Panc1 (cell line): ENCODE measurements at regions not wholly inside any gene's neighbourhood (a gene's known extent, or its start where the extent isn't known, plus 50 kb on each side); places are given as distances from the start of the nearest gene placed in this dataset.

ENCODE experiments used
- ATAC-seq: fragments of 200-7000 bp; cut with Tn5 transposase; 2 replicates; pipeline ENCODE4 v1.9.1; 2020; ENCODE audit warnings: mild to moderate bottlenecking, moderate library complexity
- BruUV-seq: library from RNA; stranded (reverse); fragments of 400-500 nt; replicated peaks from 2 replicates; lab custom pipeline; 2021; lab: Mats Ljungman, UMichigan
- CTCF ChIA-PET: fragments of 300-600 bp; sonication (Branson Sonifier 250); formaldehyde crosslinking; loops from one replicate; lab custom pipeline; 2022; ENCODE audit warnings: antibody characterized with exemption; lab: Charles Lee
- POLR2A ChIA-PET: fragments of 300-600 bp; sonication (Branson Sonifier 250); formaldehyde crosslinking; loops from one replicate; lab custom pipeline; 2022; ENCODE audit warnings: antibody characterized with exemption; lab: Charles Lee
- DNase-seq: peaks from one replicate; pipeline ENCODE4 v3.0.0-alpha.2; 2010; ENCODE audit warnings: low read depth, low spot score
- H3K27ac ChIP-seq: 2 replicates; pipeline ENCODE4 v1.5.1; 2011; ENCODE audit warnings: mild to moderate bottlenecking, low read length, inconsistent platforms
- H3K27me3 ChIP-seq: fragments of 200-500 bp; sonication (Bioruptor generic); 2 replicates; pipeline ENCODE4 v1.6.0; 2014; ENCODE audit warnings: low read length, inconsistent platforms; ENCODE audit not compliant: control insufficient read depth, insufficient read depth
- H3K36me3 ChIP-seq: fragments of 200-500 bp; sonication (Bioruptor generic); 2 replicates; pipeline ENCODE4 v1.5.1; 2014; ENCODE audit warnings: inconsistent platforms, mild to moderate bottlenecking, low read length, moderate library complexity; ENCODE audit not compliant: control insufficient read depth, insufficient read depth
- H3K4me1 ChIP-seq: 2 replicates; pipeline ENCODE4 v1.5.1; 2011; ENCODE audit warnings: inconsistent platforms, mild to moderate bottlenecking, low read length, moderate library complexity; ENCODE audit not compliant: control insufficient read depth, insufficient read depth
- H3K4me3 ChIP-seq, 2 experiments: 2 replicates each; pipeline ENCODE4 v1.5.1; 2011 to 2012; ENCODE audit warnings: low read depth in 2 of 2, low read length in 2 of 2, mild to moderate bottlenecking in 2 of 2, inconsistent platforms in 1 of 2, moderate library complexity in 1 of 2
- H3K9me3 ChIP-seq: fragments of 200-500 bp; sonication (Bioruptor generic); 2 replicates; pipeline ENCODE4 v1.5.1; 2014; ENCODE audit warnings: low read depth, mild to moderate bottlenecking, inconsistent platforms, low read length, moderate library complexity; ENCODE audit not compliant: control insufficient read depth, insufficient read depth
- CTCF ChIP-seq: fragments of 450-650 bp; IDR thresholded peaks from 2 replicates; pipeline ENCODE4 v1.5.1; 2017; ENCODE audit warnings: mild to moderate bottlenecking
- POLR2AphosphoS5 ChIP-seq: IDR thresholded peaks from 2 replicates; pipeline ENCODE4 v1.6.1; 2012; ENCODE audit warnings: mild to moderate bottlenecking, low read depth, low read length, moderate library complexity
- REST ChIP-seq, 2 experiments: IDR thresholded peaks; 2 replicates each; pipeline ENCODE4 v1.6.1; 2011 to 2012; ENCODE audit warnings: low read depth in 2 of 2, control low read depth in 1 of 2, low read length in 1 of 2, mild to moderate bottlenecking in 1 of 2, moderate library complexity in 1 of 2; ENCODE audit not compliant: insufficient read depth in 1 of 2
- SIN3A ChIP-seq: IDR thresholded peaks from 2 replicates; pipeline ENCODE4 v1.6.1; 2012; ENCODE audit warnings: low read depth, mild to moderate bottlenecking, low read length, moderate library complexity, borderline replicate concordance; ENCODE audit not compliant: insufficient read depth
- TCF7L2 ChIP-seq: IDR thresholded peaks from 2 replicates; pipeline ENCODE4 v1.6.1; 2011; ENCODE audit warnings: mild to moderate bottlenecking, low read depth, low read length, inconsistent platforms
- in situ Hi-C: cut with HindIII; loops from 2 replicates; pipeline ENCODE4 v1.10.0; 2016; ENCODE audit warnings: low sequenced_read_pairs, low pct_unique_long_range_greater_than_20kb
- intact Hi-C: fragments of 100-400 bp; cut with micrococcal nuclease; formaldehyde crosslinking; loops from one replicate; pipeline ENCODE4 v1.10.0; 2022; ENCODE audit not compliant: unreplicated experiment

- no peak overlapping the region for H3K27ac ChIP-seq
- CTCF ChIA-PET: no interaction called here
- H3K9me3 ChIP-seq: no peaks in the 10 kb centered on the region
- POLR2A ChIA-PET: no interaction called here
- in situ Hi-C loops (no loop called here), intact Hi-C loops (no loop called here)
- no TSS peak for BruUV-seq
- DNase-seq (no peak), ATAC-seq (no peak)
- TF ChIP-seq TCF7L2: no peak
- TF ChIP-seq CTCF: no peak
- no peak for TF ChIP-seq REST (IDR thresholded peaks at IDR 0.05; ENCODE audit: insufficient read depth in 1 of 2, low read depth in 2 of 2, low read length in 1 of 2)
- H3K27me3 ChIP-seq: no peaks in the 10 kb centered on the region; the same call in 1 of the 2 replicates
- H3K4me1 ChIP-seq: peaks cover 8% of the 10 kb centered on the region; the same call in 1 of the 2 replicates
- H3K4me3 ChIP-seq: no peak overlapping the region
- H3K36me3 ChIP-seq: no peaks in the 10 kb centered on the region
Measured at GRCh38 chr17:77837917-77838316, 120.6 kb upstream of the TNRC6C start.

GRCh38 chr17:77838748-77839697, 119.5 kb upstream of the TNRC6C start:
- ATAC-seq (no peak), DNase-seq (no peak)
- in situ Hi-C loops: no loop called here
- TF ChIP-seq REST (IDR thresholded peaks at IDR 0.05; ENCODE audit: insufficient read depth in 1 of 2, low read depth in 2 of 2, low read length in 1 of 2) (no peak), TCF7L2 (no peak), POLR2AphosphoS5 (no peak), SIN3A (no peak), CTCF (no peak)
- Histone ChIP-seq H3K36me3 (no peaks in the 10 kb centered on the region), H3K27me3 (no peaks in the 10 kb centered on the region; the same call in 1 of the 2 replicates), H3K27ac (no peak overlapping the region), H3K9me3 (no peaks in the 10 kb centered on the region), H3K4me3 (no peak overlapping the region), H3K4me1 (peaks cover 8% of the 10 kb centered on the region; the same call in 1 of the 2 replicates)
- POLR2A ChIA-PET: no interaction called here
- CTCF ChIA-PET: interaction anchor here (0.6 kb wide), 1 partner anchor 13 kb away, joined by 3 read pairs; no protein-coding TSS in a partner anchor
- no TSS peak for BruUV-seq
- intact Hi-C loops: no loop called here
